HG03039 (cell line): ENCODE measurements at regions not wholly inside any gene's neighbourhood (a gene's known extent, or its start where the extent isn't known, plus 50 kb on each side); places are given as distances from the start of the nearest gene placed in this dataset.

Experiments
- ATAC-seq: cut with Tn5 transposase; IDR thresholded peaks from one replicate; pipeline ENCODE4 v1.9.1; 2021; ENCODE audit warnings: mild to moderate bottlenecking, moderate library complexity; ENCODE audit not compliant: unreplicated experiment

- no peak for ATAC-seq
Measured at GRCh38 chr6:21844120-21844917, 250.8 kb downstream of the SOX4 start.

DNA sequence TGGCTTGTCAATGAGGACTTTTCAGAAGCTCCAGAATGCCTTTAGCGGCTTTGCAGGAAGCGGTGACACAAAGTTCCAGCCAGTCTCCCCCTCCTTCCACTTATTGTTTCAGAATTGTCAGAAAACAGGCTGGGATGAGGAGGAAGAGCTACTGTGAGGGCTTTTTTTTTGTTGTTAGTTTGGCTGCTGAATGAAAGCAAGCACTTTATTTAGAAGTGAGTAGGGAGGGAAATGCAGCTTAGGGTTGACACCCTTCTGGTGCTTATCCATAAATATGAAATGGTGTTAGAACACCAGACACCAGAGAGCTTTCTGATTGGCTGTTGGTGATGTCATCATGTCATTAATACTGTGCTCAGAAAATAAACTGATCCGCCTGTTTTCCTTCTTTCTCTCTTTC lies 251.5 kb downstream of the SOX4 start:
- ATAC-seq: no peak

GRCh38 chr6:21845439-21846140 lies 252.0 kb downstream of the SOX4 start:
- ATAC-seq: no peak

DNA sequence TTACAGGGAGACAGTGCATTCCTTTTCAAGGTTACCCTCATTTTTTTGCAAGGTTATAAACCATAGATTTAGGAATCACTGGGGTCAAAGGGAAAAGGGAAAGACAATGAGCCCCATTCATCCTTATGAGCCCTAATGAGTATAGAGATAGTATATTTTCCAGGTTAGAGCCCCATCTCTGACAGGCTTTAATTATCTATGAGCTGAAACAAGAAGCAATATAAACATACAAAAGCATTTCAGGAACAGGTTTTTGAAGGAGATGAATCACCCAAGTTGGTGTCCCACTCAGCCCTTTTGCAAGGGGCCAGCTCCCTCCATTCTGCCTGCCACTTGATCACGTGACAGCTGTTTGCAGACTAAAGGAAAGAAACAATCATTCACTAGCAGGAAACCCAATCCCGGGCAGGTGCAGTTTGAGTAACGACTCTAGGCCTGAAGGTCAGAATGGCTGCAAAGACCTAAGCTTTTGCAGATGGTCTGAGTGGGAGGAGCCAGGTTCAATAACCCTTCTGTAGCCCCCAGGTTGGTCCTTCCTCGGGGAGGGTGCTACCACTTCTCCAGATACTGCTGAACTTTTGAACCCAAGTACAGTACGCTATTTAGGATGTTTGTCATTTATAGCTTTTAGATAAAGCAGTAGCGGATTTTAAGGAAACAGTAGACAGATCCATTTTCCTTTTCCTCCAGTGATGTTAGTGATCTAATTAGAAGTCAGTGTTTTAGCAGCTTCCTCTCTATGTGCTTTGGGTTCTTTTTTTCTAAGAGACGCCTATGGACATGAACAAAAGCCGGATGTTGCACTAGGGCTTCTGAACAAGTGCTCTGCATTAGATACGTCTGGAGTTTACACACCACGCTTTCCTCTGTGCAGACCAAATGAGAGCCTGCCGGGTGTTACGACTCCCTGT lies 253.2 kb downstream of the SOX4 start:
- ATAC-seq: no peak

GRCh38 chr6:21847711-21848480 lies 254.3 kb downstream of the SOX4 start:
- ATAC-seq: no peak

- no peak for ATAC-seq
Measured at GRCh38 chr6:21850691-21851090, 257.1 kb downstream of the SOX4 start.

DNA sequence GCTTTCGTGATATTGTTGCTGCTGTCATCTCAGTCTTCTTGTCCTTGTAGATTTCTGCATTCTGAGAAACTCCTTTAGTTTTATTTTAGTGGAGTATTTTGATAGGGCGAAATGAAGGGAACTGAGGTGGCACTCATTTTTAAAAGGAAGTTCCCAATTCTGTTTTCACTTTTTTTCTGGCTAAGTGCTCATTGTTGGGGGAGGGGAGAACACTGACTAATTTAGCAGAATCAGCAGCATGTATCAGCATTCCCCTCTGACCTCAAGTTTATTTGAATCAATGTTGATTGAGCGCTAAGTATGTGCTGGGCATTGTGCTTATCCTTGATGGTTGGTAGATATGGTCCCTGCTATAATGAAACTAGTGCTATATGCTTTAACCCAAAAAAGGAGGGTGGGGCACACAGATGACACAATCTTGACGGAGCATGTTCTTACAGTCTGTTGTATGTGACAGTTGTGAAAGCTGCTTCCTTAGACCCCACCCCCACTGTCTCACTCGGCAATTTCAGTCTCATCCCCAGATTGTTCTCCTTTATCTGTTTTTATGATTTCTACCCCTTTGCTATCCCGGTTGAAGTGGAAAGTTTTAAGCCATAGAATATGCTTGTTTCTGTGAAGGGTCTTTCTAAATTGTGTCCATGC lies 262.4 kb downstream of the SOX4 start:
- no peak for ATAC-seq

GRCh38 chr6:21856456-21856825 lies 262.9 kb downstream of the SOX4 start:
- ATAC-seq: no peak

DNA sequence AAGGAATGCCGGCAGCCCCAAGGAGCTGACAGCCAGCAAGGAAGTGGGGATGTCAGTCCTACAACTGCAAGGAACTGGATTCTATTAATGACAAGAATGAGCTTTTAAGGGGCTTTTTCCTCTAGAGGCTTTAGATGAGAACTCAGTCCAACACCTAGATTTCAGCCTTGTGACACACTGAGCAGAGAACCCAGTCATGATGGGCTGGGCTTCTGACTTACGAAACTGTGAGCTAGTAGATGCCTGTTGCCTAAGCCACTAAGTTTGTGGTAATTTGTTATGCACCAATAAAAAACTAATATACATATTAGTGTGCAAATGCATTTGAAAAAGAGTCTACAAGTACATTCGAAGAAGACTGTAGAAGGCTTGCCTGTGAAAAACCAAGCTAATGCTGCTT lies 263.3 kb downstream of the SOX4 start:
- no peak for ATAC-seq

DNA sequence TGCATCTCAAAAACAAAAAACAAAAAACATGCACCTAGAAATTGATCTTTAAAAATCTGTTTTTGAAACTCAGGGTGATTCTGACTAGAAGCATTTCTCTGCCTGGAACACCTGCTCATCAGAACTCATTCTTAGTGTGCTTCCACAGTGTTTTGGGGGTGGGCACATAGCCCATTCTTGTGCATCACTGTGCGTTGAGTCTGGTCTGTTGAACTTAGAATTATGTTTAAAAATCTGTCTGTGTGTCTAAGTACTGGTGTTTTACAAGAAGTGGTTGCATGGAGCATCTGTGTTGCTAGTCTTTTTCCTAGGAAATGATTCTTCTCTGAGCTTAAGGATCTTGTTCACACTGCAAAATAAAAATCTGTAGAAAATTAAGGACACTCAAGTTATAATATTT lies 264.5 kb downstream of the SOX4 start:
- ATAC-seq: no peak

DNA sequence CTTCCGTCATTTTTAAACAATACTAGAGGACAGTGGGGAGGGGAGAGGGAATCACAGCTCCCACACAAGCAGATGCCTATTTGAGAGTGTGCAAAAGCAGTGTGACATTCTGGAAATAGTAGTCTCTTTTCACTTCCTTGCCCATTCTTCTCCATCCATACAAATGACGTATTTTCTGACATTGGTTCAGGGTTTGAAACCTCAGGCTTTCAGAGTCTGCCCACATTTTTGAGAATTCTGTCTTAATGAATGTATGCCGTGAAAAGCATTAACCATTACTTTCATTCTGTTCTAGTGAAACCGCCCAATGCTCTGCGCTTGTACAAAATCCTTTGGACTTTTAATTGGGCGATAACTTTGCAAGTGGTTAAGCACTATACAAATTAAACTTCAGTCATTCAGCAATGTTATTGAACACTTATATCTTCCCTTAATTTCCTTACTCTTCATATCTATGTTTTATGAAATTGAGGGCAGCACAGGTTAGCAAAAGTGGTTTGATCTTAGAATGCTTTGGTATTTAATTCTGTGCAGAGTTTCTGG lies 265.7 kb downstream of the SOX4 start:
- no peak for ATAC-seq

GRCh38 chr6:21861942-21862341 lies 268.4 kb downstream of the SOX4 start:
- no peak for ATAC-seq

DNA sequence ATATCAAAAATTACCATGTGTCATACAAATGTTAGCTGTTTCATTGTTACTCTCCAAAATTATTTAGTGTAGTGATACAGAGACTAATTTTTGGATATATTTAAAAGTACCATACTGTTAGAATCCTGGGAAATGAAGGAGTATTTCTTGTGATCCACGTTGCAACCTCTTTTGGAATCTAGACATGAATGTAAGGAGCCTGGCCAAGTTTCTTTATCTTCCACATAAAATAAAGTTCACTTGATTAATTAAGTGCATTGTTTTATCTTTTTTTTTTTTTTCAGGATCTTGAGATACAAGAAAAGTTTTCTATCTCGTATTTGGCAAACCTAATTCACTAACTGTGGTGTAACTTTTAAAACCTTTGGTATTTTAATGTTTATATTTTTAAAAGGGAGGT lies 270.7 kb downstream of the SOX4 start:
- no peak for ATAC-seq

DNA sequence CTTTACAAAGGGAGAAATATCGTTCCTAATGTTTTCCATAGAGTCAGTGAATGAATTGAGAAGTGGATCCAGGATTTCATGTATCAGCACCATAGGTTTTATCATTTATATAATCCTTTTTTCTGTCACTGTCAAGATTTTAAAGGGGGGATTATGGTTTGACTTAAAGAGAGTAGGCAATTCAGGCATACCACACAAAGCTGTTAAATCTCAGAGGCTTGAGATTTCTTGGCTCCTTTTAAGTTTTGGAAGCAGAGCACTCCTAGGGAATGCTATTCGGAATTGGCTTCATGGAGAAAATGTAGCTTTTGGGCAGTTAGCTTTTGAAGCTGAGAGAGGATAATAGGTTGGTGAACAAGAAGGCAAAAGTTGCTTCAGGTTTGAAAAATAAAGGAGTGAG lies 274.7 kb downstream of the SOX4 start:
- no peak for ATAC-seq

GRCh38 chr6:21869085-21869771 lies 275.7 kb downstream of the SOX4 start:
- ATAC-seq: no peak

GRCh38 chr6:21870076-21870730 lies 276.7 kb downstream of the SOX4 start:
- no peak for ATAC-seq

GRCh38 chr6:21871831-21872230 lies 278.3 kb downstream of the SOX4 start:
- ATAC-seq: no peak

DNA sequence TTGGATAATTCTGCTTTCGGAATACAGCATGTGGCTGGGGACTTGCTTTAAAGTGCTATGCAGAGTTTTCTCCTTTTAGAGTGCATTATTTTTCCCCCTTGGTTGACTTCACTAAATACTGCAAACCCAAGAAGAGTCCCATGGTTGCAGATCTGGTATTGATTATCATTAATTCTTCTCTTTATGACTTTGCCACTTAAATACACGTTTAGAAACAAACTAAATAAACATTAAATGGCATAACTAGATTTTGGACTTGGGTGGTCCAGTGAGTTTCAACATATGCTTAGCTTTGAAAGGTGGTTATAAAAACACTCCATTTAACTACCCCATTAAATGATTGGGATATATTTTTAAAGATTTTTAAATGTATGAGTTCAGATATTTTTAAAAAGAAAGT lies 279.2 kb downstream of the SOX4 start:
- no peak for ATAC-seq

- ATAC-seq: no peak
Measured at GRCh38 chr6:21873562-21873961, 280.0 kb downstream of the SOX4 start.
